M059J (cell line): ENCODE measurements at regions not wholly inside any gene's neighbourhood (a gene's known extent, or its start where the extent isn't known, plus 50 kb on each side); places are given as distances from the start of the nearest gene placed in this dataset.

Source experiments
- DNase-seq: peaks from one replicate; pipeline ENCODE4 v3.0.0-alpha.2; 2012; ENCODE audit warnings: low read depth

DNA sequence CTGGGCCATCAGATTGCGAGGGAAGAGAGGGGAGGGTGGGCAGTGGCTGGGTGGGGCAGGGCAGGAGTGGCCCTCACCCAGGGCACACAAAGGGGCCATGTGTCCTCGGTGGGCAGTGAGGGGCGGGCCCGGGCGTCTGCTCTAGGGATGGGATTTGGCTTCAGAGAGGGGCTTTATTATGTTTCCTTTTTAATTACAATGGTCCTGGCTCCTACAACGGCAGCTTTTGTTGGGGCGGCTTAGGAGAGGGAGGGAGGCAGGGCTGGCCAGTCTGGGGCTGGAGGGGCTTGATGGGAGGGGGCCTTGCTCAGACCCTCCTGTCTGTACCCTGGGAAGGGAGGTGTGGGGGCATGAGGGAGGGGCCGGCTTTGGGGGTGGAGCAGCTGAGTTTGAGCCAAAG is 102.8 kb upstream of the WNT4 start:
- no peak for DNase-seq

DNA sequence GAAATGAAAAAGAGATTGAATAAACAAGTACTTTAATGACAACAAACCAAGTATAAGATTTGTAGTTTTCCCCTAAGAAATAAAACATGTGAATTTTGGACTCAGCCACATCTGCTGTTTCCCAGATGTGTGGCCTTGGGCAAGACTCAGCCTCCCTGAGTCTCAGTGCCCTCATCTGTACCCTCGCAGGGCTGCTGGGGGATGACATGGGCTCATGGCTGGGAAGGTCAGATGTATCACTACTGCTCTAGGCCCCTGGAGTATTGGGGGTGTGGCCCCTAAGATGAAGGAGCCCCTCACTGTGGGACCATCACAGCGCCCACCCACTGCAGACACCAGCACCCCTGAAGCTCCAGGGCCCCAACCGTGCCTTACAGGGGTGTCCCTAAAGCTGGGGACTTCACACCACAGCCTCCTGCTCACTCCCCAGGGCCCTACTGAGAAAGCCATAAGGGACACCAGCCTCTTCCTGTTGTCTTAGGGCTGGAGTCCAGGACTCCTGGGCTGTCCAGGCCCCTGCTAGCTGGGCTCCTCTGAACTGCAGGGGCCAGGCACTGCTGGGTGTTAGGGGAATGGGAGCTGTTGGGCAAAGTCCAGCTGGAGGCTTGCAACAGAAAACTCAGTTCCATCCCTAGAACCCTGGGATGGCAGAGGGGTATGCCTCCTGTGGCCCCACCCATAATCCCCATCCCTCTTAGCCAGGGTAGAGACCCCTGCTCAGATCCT is 104.0 kb upstream of the WNT4 start:
- no peak for DNase-seq

DNA sequence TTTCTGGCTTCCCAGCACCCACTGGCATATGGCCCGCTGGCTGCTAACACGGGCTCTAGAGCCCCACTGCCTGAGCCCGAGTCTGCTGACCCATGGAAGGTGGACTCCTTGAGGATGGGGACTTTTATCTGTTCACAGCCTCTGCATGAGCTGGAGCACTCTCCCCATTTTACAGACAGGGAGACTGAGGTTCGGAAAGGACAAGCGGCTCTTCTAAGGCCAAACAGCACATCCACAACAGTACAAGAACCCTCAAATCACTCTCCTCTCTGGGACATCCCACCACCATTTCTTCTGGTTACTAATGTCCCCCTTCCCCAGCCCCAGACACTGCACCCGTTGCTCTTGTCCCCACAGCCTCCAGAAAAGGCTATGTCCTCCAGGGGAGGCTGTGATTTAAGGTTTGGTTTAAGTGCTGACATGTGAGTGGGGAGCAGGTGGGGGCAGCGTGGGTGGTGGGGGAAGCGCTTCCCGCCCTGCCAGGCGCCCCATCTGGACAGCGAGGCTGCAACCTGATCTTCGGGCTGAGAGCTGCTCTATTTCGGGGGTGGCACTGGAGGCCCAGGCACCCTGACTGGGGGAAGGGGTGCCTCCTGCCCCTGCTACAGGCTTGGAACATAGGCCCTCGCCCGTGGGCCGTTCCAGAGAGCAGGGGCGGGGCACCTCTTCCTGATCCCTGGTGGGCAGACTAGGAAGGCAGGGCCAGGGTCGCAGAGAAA is 104.8 kb upstream of the WNT4 start:
- DNase-seq = no peak

DNA sequence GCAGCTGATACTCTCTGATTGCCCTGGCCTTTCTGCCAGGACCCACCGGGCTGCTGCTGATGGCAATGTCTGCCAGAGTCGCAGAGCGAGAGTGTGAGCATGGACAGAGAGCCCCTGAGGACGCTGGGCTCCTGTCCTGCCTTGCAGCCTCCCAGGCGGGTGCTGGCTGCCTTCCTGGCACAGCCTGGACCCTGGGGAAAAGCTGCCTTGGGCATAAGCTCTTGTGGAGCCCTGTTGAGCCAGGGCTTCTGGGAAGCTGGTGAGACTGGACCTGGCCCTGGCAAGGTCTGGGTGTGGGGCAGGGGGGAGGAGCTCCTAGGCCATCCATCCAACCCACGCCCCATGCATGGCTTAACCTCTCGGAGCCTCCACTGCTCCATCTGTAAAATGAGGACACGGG is 105.8 kb upstream of the WNT4 start:
- DNase-seq = no peak

DNA sequence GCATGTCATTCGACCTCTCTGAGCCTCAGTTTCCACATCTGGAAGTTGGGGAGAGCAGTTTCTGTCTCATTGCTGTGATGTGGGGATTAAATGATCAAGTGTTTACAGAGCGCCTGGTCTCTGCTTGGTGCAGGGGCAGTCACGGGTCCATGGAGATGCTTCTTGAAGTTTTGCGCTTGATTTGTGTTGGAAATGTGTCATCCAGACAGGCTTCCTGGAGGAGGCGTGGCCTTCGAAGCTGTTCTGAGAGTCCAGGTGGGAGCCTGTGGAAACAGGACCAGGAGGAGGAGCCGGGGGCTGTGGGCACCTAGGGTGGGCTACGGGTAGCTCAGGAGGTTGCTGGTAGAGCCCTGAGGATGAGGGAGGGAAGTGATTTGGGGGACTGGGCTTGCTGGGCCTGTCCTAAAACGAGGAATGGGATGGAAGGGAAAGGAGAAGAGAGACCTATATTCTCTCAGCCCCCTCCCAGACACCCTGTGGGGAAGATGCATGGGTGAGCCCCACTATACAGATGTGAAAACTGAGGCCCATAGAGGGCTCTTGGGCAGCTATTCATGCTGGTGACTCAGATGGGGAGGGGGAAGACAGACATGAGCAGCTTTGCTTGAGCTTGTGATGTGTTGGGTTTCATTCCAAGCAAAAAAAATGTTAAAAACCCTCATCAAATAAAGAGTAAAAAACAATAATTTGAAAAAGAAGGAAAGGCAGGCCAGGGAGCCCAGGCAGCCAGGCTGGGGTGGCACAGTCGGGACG is 107.2 kb upstream of the WNT4 start:
- peak; percentile 46 for DNase-seq

DNA sequence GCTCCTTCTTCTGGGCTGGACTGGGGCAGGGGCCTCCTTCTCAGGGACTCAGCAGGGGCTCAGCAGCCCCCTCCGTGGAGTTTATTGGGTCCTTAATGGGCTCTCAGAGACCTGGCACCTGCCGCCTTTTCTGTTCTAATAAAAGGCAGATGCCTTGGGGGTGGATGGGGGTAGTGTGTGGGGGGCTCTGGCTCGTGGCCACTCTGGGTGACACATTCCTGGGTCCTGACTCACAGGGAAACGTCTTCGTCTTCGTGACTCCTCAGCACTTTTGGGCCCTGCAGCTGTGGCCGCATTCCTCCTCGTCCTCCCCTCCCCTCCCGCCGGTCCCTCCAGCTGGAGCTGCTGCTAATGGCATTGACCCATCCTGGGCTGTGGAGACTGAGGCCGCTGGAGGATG is 107.8 kb upstream of the WNT4 start:
- DNase-seq = peak; percentile 80

DNA sequence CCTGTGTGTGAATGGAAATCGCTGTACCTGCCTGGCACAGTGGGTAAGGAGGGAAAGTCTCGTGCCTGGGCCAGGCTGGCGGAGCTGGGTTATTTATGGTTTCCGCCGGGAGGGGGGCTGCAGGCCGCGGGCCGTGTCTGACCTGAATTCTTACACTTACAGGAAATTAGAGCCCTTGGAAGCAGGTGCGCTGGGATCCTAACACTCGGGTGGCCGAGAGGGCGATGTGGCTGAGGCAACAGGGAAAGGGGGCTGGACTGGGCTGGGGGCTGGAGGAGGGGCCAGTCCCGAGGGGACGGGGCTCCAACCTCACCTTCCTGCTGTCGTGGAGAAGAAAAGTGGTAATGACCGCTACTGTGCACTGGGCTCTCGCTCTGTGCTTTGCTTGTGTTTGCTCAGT is 109.4 kb upstream of the WNT4 start:
- no peak for DNase-seq

DNA sequence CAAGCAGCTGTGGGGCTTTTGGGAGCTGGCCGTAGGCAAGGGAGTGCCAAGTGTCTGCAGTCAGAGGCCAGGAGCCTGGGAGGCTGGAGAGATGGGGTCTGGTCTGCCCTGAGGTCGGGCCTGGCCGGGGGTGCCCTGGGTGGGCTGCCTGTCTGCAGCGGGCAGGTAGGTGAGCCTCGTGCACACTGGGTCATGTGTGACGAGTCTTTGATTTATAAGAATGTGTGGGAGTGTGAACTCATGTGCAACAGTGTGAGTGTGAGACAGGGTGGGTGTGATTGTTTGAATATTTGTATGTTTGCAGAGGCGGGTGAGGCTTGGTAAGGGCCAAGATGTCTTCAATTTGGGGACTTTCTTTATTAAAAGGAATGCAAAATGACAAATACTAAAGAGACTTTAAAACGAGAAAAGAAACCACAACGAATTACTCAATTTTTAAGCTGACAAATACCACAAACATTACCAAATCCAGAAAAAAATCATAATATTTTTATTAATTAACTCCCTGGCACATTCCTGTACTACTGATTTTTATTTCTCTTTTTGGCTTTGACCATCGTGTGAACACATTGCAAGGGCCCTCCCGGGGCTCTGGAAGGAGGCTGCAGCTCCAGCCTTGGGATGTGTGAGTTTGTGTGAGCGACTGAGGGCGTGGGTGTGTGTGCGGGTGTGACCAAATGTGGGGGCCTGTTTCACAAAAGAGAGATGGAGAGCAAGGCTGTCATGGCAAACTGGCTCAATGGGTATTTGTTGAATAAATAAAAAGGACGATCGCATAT is 110.3 kb upstream of the WNT4 start:
- DNase-seq = no peak

DNA sequence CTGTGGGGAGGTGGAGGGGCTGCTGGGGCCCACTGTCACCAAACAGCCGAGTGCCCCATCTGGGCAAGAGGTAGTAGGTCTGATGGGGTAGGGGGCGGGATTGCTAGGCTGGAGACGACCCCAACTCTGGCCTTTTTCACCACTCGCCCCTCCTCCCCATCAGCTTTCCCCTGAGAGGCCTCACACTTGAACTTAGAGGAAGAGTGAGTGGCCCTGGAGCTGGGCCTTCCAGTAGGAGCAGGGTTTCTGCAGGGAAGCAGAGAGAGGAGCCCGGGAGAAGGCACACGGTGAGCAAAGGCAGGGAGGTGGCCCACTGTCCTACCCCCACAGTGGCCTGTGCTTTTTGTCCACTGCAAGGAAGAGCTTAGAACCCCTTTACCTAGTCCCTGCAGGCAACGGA is 111.9 kb upstream of the WNT4 start:
- no peak for DNase-seq

DNA sequence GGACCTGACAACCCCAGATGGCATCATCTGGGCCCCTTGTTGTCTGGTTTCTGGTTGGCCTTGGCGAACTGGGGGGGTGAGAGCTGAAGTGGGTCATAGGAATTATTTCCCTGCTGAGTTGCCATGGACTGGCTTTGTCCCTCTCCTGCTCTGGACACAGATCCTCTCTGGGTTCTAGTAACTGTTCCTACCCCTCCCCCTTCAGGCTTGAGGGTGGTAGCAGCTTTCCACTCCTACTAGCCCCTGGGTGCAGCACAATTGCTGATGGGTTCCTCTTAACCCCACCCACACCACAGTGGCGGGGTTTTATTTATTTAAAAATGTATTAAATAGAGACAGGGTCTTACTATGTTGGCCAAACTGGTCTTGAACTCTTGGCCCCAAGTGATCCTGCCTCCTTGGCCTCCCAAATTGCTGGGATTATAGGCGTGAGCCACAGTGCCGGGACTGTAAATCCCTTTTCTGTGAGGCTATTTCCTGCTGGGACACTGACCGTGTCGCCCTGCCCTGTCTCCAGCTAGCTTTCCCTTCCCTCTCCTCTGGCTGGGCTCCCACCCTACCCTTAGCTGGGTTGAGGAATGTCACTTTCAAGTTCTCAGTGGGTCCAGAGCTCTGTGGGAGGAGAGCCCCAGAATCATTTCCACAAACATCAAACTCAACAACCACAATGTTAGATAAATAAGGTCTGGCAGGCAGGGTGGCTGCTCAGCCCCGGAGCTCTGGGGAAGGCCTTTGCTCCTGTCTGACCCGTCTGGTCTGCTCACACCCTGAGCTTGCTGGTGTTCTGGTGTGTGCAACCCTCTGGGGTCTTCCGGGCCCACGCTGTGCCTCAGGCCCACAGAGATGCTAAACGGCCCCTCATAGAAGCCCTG is 112.7 kb upstream of the WNT4 start:
- no peak for DNase-seq

DNA sequence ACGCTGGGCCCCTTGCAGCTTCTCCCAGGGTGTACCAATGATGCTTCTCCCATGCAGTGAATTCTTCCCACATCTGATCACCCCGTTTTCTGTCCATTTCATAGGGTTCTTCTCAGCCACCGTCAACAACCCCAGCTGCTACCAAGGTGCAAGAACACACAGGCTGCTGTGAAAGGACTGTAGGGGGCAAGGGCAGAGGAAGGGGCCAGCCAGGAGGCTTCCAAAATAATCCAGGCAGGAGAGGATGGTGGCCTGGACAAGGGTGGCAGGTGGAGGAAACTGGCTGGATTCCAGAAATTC is 113.3 kb upstream of the WNT4 start:
- DNase-seq = no peak

DNA sequence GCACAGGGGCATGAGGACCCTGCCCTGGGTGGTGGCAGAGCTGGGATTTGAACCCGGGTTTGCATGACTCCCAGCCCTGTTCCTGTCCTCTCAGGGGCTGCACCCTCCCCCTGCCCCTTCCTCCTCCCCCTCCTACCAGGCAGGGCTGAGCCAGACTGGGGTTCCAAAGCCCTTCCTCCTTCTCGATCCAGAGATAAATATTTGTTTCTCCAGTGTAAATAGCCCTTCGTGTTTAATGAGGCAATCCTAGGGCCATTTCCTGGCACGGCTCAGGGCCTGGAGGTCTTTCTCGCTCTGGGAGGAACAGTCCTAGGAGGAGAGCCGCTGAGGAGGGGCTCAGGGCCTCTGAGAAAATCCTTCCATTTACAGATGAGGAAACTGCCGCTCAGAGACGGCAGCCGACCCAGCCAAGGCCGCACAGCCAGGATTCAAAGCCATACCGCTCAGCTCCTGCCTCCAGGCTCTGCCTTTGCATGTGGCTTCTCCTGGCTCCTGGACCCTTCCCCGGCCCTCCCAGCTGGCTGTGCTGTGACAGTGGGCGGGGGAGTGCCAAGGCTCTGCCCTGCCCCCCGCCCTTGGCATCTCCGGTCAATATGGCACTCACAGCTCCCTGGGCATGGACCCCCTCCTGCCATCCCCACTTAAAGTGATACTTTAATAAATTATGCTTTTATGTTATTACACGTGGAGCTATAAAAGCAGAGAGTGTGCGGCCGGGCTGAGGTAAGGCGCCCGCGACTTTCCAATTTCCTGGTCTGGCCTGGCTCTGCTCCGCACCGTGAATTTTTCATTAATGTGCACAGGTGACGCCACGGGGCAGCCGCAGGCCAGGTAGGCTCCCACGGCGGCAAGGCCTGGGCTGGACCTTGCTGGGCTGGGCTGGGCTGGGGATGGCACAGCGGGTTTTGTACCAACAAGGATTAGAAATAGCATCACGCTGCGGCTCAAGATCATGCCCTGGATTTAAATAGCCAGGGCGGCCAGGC is 114.7 kb upstream of the WNT4 start:
- DNase-seq = no peak

DNA sequence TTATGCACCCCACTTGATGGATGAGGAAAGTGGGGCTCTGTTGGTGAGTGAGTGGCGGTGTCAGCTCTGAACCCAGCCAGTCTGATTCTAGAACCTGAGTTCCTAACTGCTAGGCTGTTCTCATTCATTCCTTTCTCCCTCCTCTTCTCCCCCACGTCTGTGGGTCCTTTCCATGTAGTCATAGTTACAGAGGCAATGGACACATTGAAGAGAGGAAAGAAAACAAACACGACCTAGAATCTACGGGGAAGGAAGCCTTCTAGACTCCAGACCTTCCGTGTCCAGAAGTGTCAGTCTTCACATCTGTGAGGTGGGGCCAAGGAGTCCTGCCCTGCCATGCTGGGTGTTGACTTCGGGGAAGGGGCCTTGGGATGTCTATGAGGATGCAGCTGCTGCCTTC is 115.8 kb upstream of the WNT4 start:
- peak; percentile 44 for DNase-seq

DNA sequence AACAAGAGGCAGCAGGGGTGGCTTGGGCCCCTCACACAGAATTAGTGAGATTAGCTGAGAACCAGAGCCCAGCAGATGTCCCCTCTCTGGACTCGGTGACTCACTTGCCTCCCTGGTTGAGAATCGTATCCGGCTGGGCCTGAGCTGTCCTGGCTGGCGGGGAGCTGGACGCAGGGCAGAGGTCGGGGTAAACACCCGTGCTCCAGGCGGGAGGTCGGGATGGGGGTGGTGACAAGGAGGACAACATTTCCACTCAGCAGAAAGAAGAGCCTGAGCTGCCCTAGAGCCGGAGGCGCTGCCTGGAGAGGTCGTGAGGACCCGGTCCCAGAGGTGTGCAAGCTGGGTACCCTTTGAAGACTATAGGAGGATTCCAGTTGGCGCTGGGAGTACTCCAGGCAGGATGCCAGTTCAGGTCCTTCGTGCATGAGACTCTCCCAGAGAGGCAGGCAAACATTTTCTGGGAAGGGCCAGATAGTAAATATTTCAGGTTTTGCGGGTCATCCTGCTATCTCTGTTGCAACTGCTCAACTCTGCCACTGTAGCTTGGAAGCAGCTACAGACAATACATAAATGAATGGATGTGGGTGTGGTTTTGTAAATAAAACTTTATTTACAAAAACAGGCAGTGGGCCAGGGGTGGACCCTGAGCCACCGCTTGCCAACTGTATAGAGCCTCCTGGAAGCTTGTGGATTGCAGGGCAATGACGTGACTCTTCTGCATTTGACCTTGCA is 116.8 kb upstream of the WNT4 start:
- peak; percentile 83 for DNase-seq

DNA sequence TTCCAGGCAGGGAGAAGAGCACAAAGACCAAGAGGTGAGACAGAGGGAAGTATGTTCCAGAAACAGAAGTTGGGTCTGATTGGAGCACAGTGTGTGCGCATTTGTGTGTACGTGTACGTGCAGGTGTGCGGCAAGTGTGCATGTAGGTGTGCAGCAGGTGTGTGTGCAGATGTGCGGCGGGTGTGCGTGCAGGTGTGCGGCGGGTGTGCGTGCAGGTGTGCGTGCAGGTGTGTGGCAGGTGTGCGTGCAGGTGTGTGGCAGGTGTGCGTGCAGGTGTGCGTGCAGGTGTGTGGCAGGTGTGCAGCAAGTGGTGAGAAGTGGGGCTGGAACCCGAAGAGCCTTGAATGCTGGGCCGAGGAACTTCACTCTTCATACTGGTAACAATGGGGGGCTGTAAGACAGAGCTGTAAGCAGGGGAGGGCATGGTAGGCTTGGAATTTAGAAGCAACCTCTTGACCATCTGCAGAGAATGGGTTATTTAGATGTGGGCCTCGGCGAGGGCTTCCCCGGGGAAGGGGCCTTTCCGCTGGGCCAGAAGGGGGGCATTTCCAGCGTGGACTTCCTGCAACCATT is 118.0 kb upstream of the WNT4 start:
- DNase-seq = no peak

DNA sequence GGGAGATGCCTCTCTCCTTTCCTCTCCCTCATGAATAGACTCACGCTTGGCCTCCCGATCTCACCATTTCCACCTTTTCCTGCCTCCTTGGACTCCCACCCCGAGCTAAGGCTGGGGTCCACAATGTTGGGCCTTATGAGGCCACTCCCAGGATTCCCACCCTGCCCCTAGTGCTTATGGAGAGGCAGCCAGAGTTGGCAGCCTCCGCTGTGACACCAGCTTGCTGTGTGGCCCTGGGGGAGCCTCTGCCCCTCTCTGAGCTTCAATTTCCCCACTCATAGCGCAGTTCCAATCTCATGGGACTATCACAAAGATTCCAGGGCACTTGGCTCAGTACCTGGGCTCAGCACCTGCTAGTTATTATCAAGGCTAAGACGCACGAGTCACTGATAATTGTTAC is 118.7 kb upstream of the WNT4 start:
- DNase-seq = no peak

DNA sequence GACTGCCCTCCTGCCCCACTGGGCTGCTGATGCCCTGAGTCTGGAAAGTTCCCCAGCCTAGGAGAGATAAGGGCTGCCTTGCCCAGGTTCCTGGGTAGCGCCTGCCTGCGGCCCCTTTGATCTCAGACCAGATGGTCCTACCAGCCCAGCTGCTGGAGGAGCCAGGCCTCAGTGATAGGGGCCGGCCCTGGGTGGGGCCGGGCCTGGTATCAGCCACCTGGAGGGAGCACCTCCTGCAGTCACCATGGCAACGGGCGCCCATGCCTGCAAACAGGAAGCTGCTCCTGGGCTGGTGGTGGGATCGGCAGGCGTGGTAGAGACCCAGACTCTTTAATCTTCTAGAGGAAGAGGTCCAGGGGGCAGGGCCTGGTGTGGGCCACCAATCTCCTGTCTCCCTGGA is 119.7 kb upstream of the WNT4 start:
- no peak for DNase-seq

DNA sequence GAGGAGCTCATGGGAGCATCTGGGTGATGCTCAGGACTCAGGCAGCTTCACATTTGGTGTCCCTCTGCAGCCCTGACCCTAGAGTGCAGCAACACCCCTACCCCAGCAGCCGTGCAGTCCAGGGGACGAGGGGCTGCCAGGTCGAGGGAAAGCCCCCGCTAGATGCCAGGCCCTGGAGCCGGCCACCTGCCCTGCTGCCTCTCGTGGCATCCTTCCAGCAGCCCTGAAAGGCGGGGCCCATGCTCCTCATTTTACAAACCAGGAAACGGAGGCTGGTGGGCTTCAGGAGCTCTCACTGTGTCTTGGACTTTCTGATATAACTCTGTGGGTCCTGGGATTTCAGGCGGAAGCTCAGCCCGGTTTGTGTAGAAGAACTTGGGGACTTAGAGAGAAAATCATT is 120.5 kb upstream of the WNT4 start:
- no peak for DNase-seq
